Endothelial cell of umbilical vein (primary cell): ENCODE measurements at regions not wholly inside any gene's neighbourhood (a gene's known extent, or its start where the extent isn't known, plus 50 kb on each side); places are given as distances from the start of the nearest gene placed in this dataset.

Experiments
- BruUV-seq: library from RNA; stranded (reverse); fragments of 400-500 nt; replicated peaks from 2 replicates; lab custom pipeline; 2021; lab: Mats Ljungman, UMichigan
- CTCF ChIA-PET: fragments of 300-600, 350-600 bp; sonication (Branson Sonifier 250); formaldehyde crosslinking; loops from one replicate; lab custom pipeline; 2021; ENCODE audit warnings: antibody characterized with exemption, inconsistent platforms; lab: Charles Lee
- POLR2A ChIA-PET: fragments of 300-600, 350-600 bp; sonication (Branson Sonifier 250); formaldehyde crosslinking; loops from one replicate; lab custom pipeline; 2021; ENCODE audit warnings: antibody characterized with exemption, inconsistent platforms; lab: Charles Lee
- DNase-seq: peaks from one replicate; pipeline ENCODE4 v3.0.0-alpha.2; 2011; ENCODE audit warnings: low read depth, low spot score
- FAIRE-seq: peaks from 2 replicates; lab custom pipeline; 2011; peaks lifted over from hg19 to GRCh38; lab: Jason Lieb, UNC
- H2AFZ ChIP-seq: 2 replicates; pipeline ENCODE4 v1.6.0; 2012; ENCODE audit warnings: low read depth, low read length, control low read depth, inconsistent platforms
- H3K27ac ChIP-seq: 2 replicates; pipeline ENCODE4 v1.5.1; 2011; ENCODE audit warnings: low read depth, mild to moderate bottlenecking, control low read depth, low read length, moderate library complexity; ENCODE audit not compliant: insufficient read depth
- H3K27me3 ChIP-seq, 2 experiments: 2 replicates each; pipeline versions ENCODE4 v1.6.0 to v1.6.1; 2011; ENCODE audit warnings: low read length in 2 of 2, mixed read lengths in 1 of 2; ENCODE audit not compliant: control insufficient read depth in 2 of 2, insufficient read depth in 2 of 2
- H3K36me3 ChIP-seq, 2 experiments: 2 replicates in 1 of 2; 3 replicates in 1 of 2; pipeline ENCODE4 v1.5.1; 2011; ENCODE audit warnings: low read length in 2 of 2, mild to moderate bottlenecking in 1 of 2, moderate library complexity in 1 of 2; ENCODE audit not compliant: control insufficient read depth in 2 of 2, insufficient read depth in 2 of 2; ENCODE audit errors: extremely low read depth in 1 of 2
- H3K4me1 ChIP-seq: 3 replicates; pipeline ENCODE4 v1.5.1; 2011; ENCODE audit warnings: mild to moderate bottlenecking, low read length; ENCODE audit not compliant: control insufficient read depth, insufficient read depth; ENCODE audit errors: extremely low read depth
- H3K4me2 ChIP-seq: 2 replicates; pipeline ENCODE4 v1.6.1; 2011; ENCODE audit warnings: low read length, control low read depth, mixed read lengths; ENCODE audit not compliant: insufficient read depth
- H3K4me3 ChIP-seq, 3 experiments: fragments of 200-600 bp in 1 of 3; sonication (generic), shearing (Covaris generic) in 1 of 3; replicated peaks in 1 of 3; 2 replicates each; pipeline ENCODE4 v1.5.1; 2011 to 2016; ENCODE audit warnings: control low read depth in 3 of 3, low read length in 3 of 3, mild to moderate bottlenecking in 2 of 3, inconsistent platforms in 1 of 3, low read depth in 1 of 3, moderate library complexity in 1 of 3; ENCODE audit not compliant: insufficient read depth in 1 of 3
- H3K79me2 ChIP-seq: 2 replicates; pipeline ENCODE4 v1.6.0; 2012; ENCODE audit warnings: low read length, inconsistent platforms; ENCODE audit not compliant: control insufficient read depth, insufficient read depth
- H3K9ac ChIP-seq: replicated peaks from 2 replicates; pipeline ENCODE3; 2011; ENCODE audit warnings: low read length, control low read depth; ENCODE audit not compliant: insufficient read depth; ENCODE audit errors: extremely low read depth
- H3K9me1 ChIP-seq: replicated peaks from 3 replicates; pipeline ENCODE4 v1.6.0; 2011; ENCODE audit warnings: mild to moderate bottlenecking, low read length; ENCODE audit not compliant: control insufficient read depth, insufficient read depth; ENCODE audit errors: extremely low read depth
- H3K9me3 ChIP-seq: replicated peaks from 2 replicates; pipeline ENCODE4 v1.5.1; 2012; ENCODE audit warnings: low read length, inconsistent platforms; ENCODE audit not compliant: control insufficient read depth, insufficient read depth
- H4K20me1 ChIP-seq: replicated peaks from 2 replicates; pipeline ENCODE3; 2011; ENCODE audit warnings: mild to moderate bottlenecking, low read length; ENCODE audit not compliant: control insufficient read depth, insufficient read depth; ENCODE audit errors: extremely low read depth
- CTCF ChIP-seq, 2 donors: IDR thresholded peaks; 1 replicate in 1 of 2; 2 replicates in 1 of 2; pipeline ENCODE4 v1.5.1; 2011; ENCODE audit warnings: low read length in 2 of 2, mild to moderate bottlenecking in 2 of 2, moderate library complexity in 2 of 2, control low read depth in 1 of 2, inconsistent platforms in 1 of 2, low read depth in 1 of 2; ENCODE audit not compliant: insufficient read depth in 1 of 2; ENCODE audit errors: extremely low read depth in 1 of 2
- EZH2 ChIP-seq: IDR thresholded peaks from 2 replicates; pipeline ENCODE4 v1.6.1; 2012; ENCODE audit warnings: borderline replicate concordance, low read depth, mild to moderate bottlenecking, moderate library complexity, low read length, inconsistent platforms; ENCODE audit not compliant: severe bottlenecking
- FOS ChIP-seq: IDR thresholded peaks from 2 replicates; pipeline ENCODE4 v1.6.1; 2011; ENCODE audit warnings: mild to moderate bottlenecking, low read length, moderate library complexity, borderline replicate concordance; ENCODE audit not compliant: insufficient read depth
- GATA2 ChIP-seq: IDR thresholded peaks from 2 replicates; pipeline ENCODE4 v1.7.0; 2011; ENCODE audit warnings: low read depth, mild to moderate bottlenecking, moderate library complexity, mixed read lengths, low read length; ENCODE audit not compliant: insufficient read length, insufficient read depth
- JUN ChIP-seq: IDR thresholded peaks from 2 replicates; pipeline ENCODE4 v1.6.1; 2011; ENCODE audit warnings: borderline replicate concordance, low read depth; ENCODE audit not compliant: insufficient read length, insufficient read depth
- MAX ChIP-seq: IDR thresholded peaks from 2 replicates; pipeline ENCODE4 v1.6.1; 2011; ENCODE audit not compliant: insufficient read depth, insufficient read length
- MYC ChIP-seq: IDR thresholded peaks from one replicate; pipeline ENCODE4 v1.6.1; 2011; ENCODE audit warnings: mild to moderate bottlenecking, low read depth, low read length
- POLR2A ChIP-seq: IDR thresholded peaks from 2 replicates; pipeline ENCODE4 v1.6.1; 2012; ENCODE audit warnings: low read depth, mild to moderate bottlenecking, control low read depth, low read length
- POLR2AphosphoS5 ChIP-seq: IDR thresholded peaks from 2 replicates; pipeline ENCODE4 v1.6.1; 2012; ENCODE audit warnings: low read depth, mild to moderate bottlenecking, control low read depth, low read length, moderate library complexity; ENCODE audit not compliant: insufficient read depth
- dilution Hi-C: fragments of 300-500 bp; cut with MboI; formaldehyde crosslinking; loops from one replicate; pipeline ENCODE4 v1.15.0; 2019; ENCODE audit warnings: low sequenced_read_pairs; ENCODE audit not compliant: extremely low pct_ligation_motif_present
- intact Hi-C: fragments of 100-400 bp; cut with micrococcal nuclease; formaldehyde crosslinking; loops from one replicate; pipeline ENCODE4 v1.10.0; 2022

- Histone ChIP-seq H3K4me1 (no peaks in the 10 kb centered on the region), H3K79me2 (no peaks in the 10 kb centered on the region), H3K4me2 (no peak overlapping the region), H4K20me1 (no peaks in the 10 kb centered on the region), H3K9ac (no peak overlapping the region), H2AFZ (no peak overlapping the region), H3K27me3 (no peaks in the 10 kb centered on the region), H3K9me1 (no peaks in the 10 kb centered on the region), H3K36me3 (no peaks in the 10 kb centered on the region), H3K4me3 (no peak overlapping the region), H3K27ac (no peak overlapping the region), H3K9me3 (no peaks in the 10 kb centered on the region)
- no peak for FAIRE-seq
- POLR2A ChIA-PET: no interaction called here
- intact Hi-C loops (no loop called here), dilution Hi-C loops (no loop called here)
- BruUV-seq: no TSS peak
- no peak for TF ChIP-seq MAX
- TF ChIP-seq POLR2A: no peak
- TF ChIP-seq EZH2: no peak
- no peak for TF ChIP-seq FOS
- TF ChIP-seq GATA2: no peak
- no peak for TF ChIP-seq JUN
- no peak for TF ChIP-seq CTCF (IDR thresholded peaks at IDR 0.05; ENCODE audit: extremely low read depth in 1 of 2, insufficient read depth in 1 of 2, low read depth in 1 of 2, low read length in 2 of 2)
- no peak for TF ChIP-seq MYC
- TF ChIP-seq POLR2AphosphoS5: no peak
- no peak for DNase-seq
- CTCF ChIA-PET: no interaction called here
Measured at GRCh38 chr9:16174915-16175314, 622.1 kb downstream of the CCDC171 start.
